ENCODE measurements at regions not wholly inside any gene's neighbourhood (a gene's known extent, or its start where the extent isn't known, plus 50 kb on each side); places are given as distances from the start of the nearest gene placed in this dataset.
"Not testable (repeated sequence)": the region's sequence is repeated elsewhere in the genome, so short reads cannot be mapped to it uniquely, and the experiment has no call there.

DNA sequence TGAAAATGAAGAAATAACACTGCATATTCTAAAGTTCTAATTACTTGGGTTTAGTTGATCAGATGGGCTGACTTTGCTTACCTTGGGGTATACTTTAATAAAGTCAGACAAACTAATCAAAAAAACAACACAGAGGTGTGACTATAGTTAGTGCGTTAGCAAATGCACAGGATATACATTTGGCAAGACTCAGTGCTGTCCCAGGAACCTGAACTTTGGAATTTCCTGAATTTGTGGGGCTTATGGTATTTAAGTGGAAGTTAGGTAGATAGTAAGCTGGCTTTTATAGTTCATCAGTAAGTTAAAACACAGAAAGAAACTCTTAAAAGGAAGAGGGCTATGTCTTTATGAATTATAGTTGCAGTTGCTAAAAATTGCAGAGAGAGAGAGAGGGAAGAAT is 302.6 kb upstream of the DDI1 start:
- TF ChIP-seq CTCF (IDR thresholded peaks at IDR 0.05) = no peak
- H3K4me1 Mint-ChIP-seq (ENCODE audit: low read depth) = peaks cover 23% of the 10 kb centered on the region
- H3K4me3 Mint-ChIP-seq = no peak overlapping the region
- H3K9me3 Mint-ChIP-seq = no peaks in the 10 kb centered on the region
- no peaks in the 10 kb centered on the region for H3K27me3 Mint-ChIP-seq (ENCODE audit: insufficient read depth)
- no peak overlapping the region for H3K27ac Mint-ChIP-seq
- H3K36me3 Mint-ChIP-seq (ENCODE audit: low read depth) = no peaks in the 10 kb centered on the region
- no peak for DNase-seq

DNA sequence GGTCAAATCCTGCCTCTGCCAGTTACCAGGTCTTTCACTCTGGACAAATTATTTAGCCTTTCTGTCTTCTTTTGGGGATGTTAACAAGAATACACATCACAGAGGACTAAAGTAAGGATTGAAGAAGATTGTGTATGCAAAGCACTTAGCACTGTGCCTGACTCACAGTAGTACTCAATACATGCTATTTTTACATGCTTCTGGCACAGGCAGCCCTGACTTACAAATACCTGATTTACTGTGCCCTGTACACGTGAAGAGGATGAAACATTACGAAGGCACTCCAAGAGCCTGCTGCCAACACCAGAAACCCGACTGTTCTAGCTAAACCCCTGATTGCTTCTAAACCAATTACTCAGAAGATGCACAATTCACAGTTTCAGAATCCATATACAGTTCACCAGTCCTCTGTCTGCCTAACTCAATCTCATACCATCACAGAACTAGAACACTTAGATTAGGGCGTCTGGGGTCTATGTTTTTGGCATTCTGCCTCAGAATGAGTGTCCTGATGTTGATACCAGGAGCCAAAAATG is 300.9 kb upstream of the DDI1 start:
- no peak for TF ChIP-seq CTCF (IDR thresholded peaks at IDR 0.05)
- no peak overlapping the region for H3K27ac Mint-ChIP-seq
- no peak for DNase-seq
- H3K9me3 Mint-ChIP-seq = no peaks in the 10 kb centered on the region
- no peak overlapping the region for H3K4me3 Mint-ChIP-seq
- no peaks in the 10 kb centered on the region for H3K36me3 Mint-ChIP-seq (ENCODE audit: low read depth)
- no peaks in the 10 kb centered on the region for H3K27me3 Mint-ChIP-seq (ENCODE audit: insufficient read depth)
- peaks cover 15% of the 10 kb centered on the region for H3K4me1 Mint-ChIP-seq (ENCODE audit: low read depth)

DNA sequence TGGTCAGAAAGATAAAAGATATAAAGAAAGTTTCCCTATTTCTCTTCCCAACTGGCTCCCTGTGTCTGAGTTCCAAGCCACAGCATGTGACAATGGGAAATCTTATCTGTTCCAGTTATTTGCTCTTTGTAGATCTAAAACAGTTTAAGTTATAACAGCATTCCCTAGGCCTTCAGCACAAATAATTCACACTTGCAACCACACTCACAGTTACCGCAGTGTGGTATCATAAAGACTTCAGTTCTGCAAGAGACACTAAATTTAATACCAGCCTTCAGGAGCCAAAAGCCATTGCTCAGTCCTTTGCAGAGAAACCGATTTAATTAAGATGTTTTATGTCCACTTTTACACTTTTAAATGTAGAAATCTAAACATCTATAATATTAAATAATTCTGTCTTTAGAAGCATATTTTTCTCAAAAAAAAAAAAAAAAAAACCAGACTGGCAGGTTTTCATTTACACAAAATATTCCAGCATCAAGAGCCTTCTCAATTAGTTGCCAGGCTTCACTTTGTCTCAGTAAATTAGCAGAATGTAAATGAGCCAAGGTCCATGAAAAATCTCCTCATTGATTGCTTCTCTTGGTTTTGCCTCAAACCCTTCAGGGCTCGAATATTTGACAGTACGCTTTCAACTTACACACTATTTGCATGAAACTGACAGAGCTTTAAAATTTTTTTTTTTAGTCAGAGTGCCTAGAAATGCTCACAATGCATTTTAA is 300.0 kb upstream of the DDI1 start:
- H3K4me3 Mint-ChIP-seq = no peak overlapping the region
- no peak overlapping the region for H3K27ac Mint-ChIP-seq
- no peaks in the 10 kb centered on the region for H3K27me3 Mint-ChIP-seq (ENCODE audit: insufficient read depth)
- no peaks in the 10 kb centered on the region for H3K36me3 Mint-ChIP-seq (ENCODE audit: low read depth)
- H3K9me3 Mint-ChIP-seq = no peaks in the 10 kb centered on the region
- TF ChIP-seq CTCF (IDR thresholded peaks at IDR 0.05) = no peak
- H3K4me1 Mint-ChIP-seq (ENCODE audit: low read depth) = peaks cover 11% of the 10 kb centered on the region
- DNase-seq = no peak

DNA sequence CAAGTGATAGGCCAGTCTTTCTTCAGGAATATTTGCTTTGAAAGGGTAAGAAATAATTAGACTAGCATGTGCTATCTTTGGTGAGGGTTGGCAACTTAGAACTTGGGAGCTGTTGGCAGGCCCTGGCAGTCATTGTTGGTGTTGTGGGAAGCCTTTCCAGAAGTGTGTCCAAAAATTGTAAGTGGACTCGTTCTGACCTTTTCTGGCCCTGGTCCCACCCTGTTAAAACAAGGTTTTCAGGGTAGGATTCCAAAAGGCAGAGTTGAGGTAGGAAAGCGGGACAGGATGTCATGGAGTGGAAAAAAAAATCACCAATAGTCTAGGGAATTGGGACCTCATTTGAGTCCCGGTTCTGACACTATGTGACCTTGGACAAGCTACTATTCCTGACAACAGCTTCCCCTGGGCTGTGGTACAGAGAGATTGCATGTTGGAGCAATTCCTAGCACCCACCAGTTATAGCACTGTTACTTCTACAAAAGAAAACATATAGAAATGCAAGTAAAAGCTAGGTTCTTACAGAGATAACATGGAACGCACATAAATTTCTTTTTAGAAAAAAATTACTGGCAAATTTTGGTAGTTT is 299.3 kb upstream of the DDI1 start:
- Mint-ChIP-seq H3K9me3 (no peaks in the 10 kb centered on the region), H3K4me3 (no peak overlapping the region), H3K36me3 (ENCODE audit: low read depth) (no peaks in the 10 kb centered on the region), H3K27me3 (ENCODE audit: insufficient read depth) (no peaks in the 10 kb centered on the region), H3K27ac (no peak overlapping the region), H3K4me1 (ENCODE audit: low read depth) (peaks cover 11% of the 10 kb centered on the region)
- no peak for TF ChIP-seq CTCF (IDR thresholded peaks at IDR 0.05)
- no peak for DNase-seq

- TF ChIP-seq CTCF (IDR thresholded peaks at IDR 0.05) = no peak
- no peaks in the 10 kb centered on the region for H3K27me3 Mint-ChIP-seq (ENCODE audit: insufficient read depth)
- no peak for DNase-seq
- no peaks in the 10 kb centered on the region for H3K36me3 Mint-ChIP-seq (ENCODE audit: low read depth)
- H3K4me3 Mint-ChIP-seq = no peak overlapping the region
- no peak overlapping the region for H3K27ac Mint-ChIP-seq
- H3K9me3 Mint-ChIP-seq = no peaks in the 10 kb centered on the region
- H3K4me1 Mint-ChIP-seq (ENCODE audit: low read depth) = peaks cover 11% of the 10 kb centered on the region
Measured at GRCh38 chr11:103737747-103738146, 298.7 kb upstream of the DDI1 start.

- H3K4me1 Mint-ChIP-seq (ENCODE audit: low read depth) = peaks cover 11% of the 10 kb centered on the region
- not testable (repeated sequence) for H3K27ac Mint-ChIP-seq; H3K27me3 Mint-ChIP-seq (ENCODE audit: insufficient read depth); H3K36me3 Mint-ChIP-seq (ENCODE audit: low read depth); DNase-seq; H3K4me3 Mint-ChIP-seq; H3K9me3 Mint-ChIP-seq
Measured at GRCh38 chr11:103739074-103739796, 297.2 kb upstream of the DDI1 start.

Data from HFFc6 (cell line).